ENCODE measurements at regions not wholly inside any gene's neighbourhood (a gene's known extent, or its start where the extent isn't known, plus 50 kb on each side); places are given as distances from the start of the nearest gene placed in this dataset.
A peak's percentile ranks its signal among the peaks of the same experiment; 100 is the strongest.
"Not testable (repeated sequence)": the region's sequence is repeated elsewhere in the genome, so short reads cannot be mapped to it uniquely, and the experiment has no call there.

- no peaks in the 10 kb centered on the region for H3K36me3 ChIP-seq
- H3K4me3 ChIP-seq, result no peak overlapping the region
- H3K27ac ChIP-seq, result peak overlapping the region; percentile 50
- WGBS, result 15% methylated on average over 2 of the region's 2 CpGs
- no peaks in the 10 kb centered on the region for H3K27me3 ChIP-seq
- no peaks in the 10 kb centered on the region for H3K9me3 ChIP-seq
- TF ChIP-seq EP300 (IDR thresholded peaks at IDR 0.05) (no peak), POLR2AphosphoS5 (IDR thresholded peaks at IDR 0.05) (no peak), POLR2A (IDR thresholded peaks at IDR 0.05) (no peak), CTCF (IDR thresholded peaks at IDR 0.05) (no peak)
- peaks cover 41% of the 10 kb centered on the region for H3K4me1 ChIP-seq
- no peak for DNase-seq (ENCODE audit: low spot score in 2 of 2)
These were observed 176.1 kb upstream of the SLC38A2 start for GRCh38 chr12:46548605-46549071.

- WGBS, result 53% methylated on average over 1 of the region's 1 CpG
- H3K27ac ChIP-seq, result peak overlapping the region; percentile 50
These were observed 175.1 kb upstream of the SLC38A2 start for GRCh38 chr12:46547421-46548354.

GRCh38 chr12:46546634-46547273 is 174.2 kb upstream of the SLC38A2 start:
- Histone ChIP-seq H3K4me1 (peaks cover 30% of the 10 kb centered on the region), H3K4me3 (no peak overlapping the region), H3K27ac (peak overlapping the region; percentile 50), H3K27me3 (no peaks in the 10 kb centered on the region), H3K36me3 (no peaks in the 10 kb centered on the region), H3K9me3 (no peaks in the 10 kb centered on the region)
- TF ChIP-seq POLR2AphosphoS5 (IDR thresholded peaks at IDR 0.05) (no peak), POLR2A (IDR thresholded peaks at IDR 0.05) (no peak), CTCF (IDR thresholded peaks at IDR 0.05) (no peak), EP300 (IDR thresholded peaks at IDR 0.05) (no peak)
- no peak for DNase-seq (ENCODE audit: low spot score in 2 of 2)
- WGBS, result 43% methylated on average over 2 of the region's 2 CpGs

More at GRCh38 chr12:46547421-46548354, 175.1 kb upstream of the SLC38A2 start:
- Histone ChIP-seq H3K4me1 (peaks cover 31% of the 10 kb centered on the region), H3K36me3 (no peaks in the 10 kb centered on the region), H3K9me3 (no peaks in the 10 kb centered on the region), H3K4me3 (no peak overlapping the region), H3K27me3 (no peaks in the 10 kb centered on the region)
- TF ChIP-seq EP300 (IDR thresholded peaks at IDR 0.05) (no peak), POLR2AphosphoS5 (IDR thresholded peaks at IDR 0.05) (no peak), POLR2A (IDR thresholded peaks at IDR 0.05) (no peak), CTCF (IDR thresholded peaks at IDR 0.05) (no peak)
- no peak for DNase-seq (ENCODE audit: low spot score in 2 of 2)

- not testable (repeated sequence) for H3K36me3 ChIP-seq; H3K27ac ChIP-seq; H3K4me3 ChIP-seq; H3K27me3 ChIP-seq; DNase-seq (ENCODE audit: low spot score in 2 of 2); H3K9me3 ChIP-seq
- H3K4me1 ChIP-seq, result peaks cover 21% of the 10 kb centered on the region
- 94% methylated on average over 3 of the region's 3 CpGs for WGBS
These were observed 170.8 kb upstream of the SLC38A2 start for GRCh38 chr12:46543378-46543795.

- WGBS, result 83% methylated on average over 2 of the region's 2 CpGs
- Histone ChIP-seq H3K27me3 (no peaks in the 10 kb centered on the region), H3K36me3 (no peaks in the 10 kb centered on the region), H3K4me1 (peaks cover 13% of the 10 kb centered on the region), H3K4me3 (no peak overlapping the region), H3K27ac (no peak overlapping the region), H3K9me3 (no peaks in the 10 kb centered on the region)
- TF ChIP-seq CTCF (IDR thresholded peaks at IDR 0.05), result no peak
- TF ChIP-seq EP300 (IDR thresholded peaks at IDR 0.05), result no peak
- TF ChIP-seq POLR2A (IDR thresholded peaks at IDR 0.05), result no peak
- TF ChIP-seq POLR2AphosphoS5 (IDR thresholded peaks at IDR 0.05), result no peak
- no peak for DNase-seq (ENCODE audit: low spot score in 2 of 2)
These were observed 166.4 kb upstream of the SLC38A2 start for GRCh38 chr12:46538976-46539375.
